Ishikawa (cell line): ENCODE measurements at regions not wholly inside any gene's neighbourhood (a gene's known extent, or its start where the extent isn't known, plus 50 kb on each side); places are given as distances from the start of the nearest gene placed in this dataset.

ENCODE experiments used
- CEBPB ChIP-seq: IDR thresholded peaks from 2 replicates; pipeline ENCODE4 v1.6.1; 2012
- CREB1 ChIP-seq: IDR thresholded peaks from 2 replicates; pipeline ENCODE4 v1.6.1; 2012; ENCODE audit warnings: low read depth
- EP300 ChIP-seq: IDR thresholded peaks from 2 replicates; pipeline ENCODE4 v1.6.1; 2012; ENCODE audit warnings: borderline replicate concordance
- NFIC ChIP-seq: IDR thresholded peaks from 2 replicates; pipeline ENCODE4 v1.6.1; 2012
- RAD21 ChIP-seq: IDR thresholded peaks from 2 replicates; pipeline ENCODE4 v1.6.1; 2012; ENCODE audit warnings: low read depth
- TAF1 ChIP-seq: IDR thresholded peaks from 2 replicates; pipeline ENCODE4 v1.6.1; 2012; ENCODE audit warnings: low read depth, mild to moderate bottlenecking
- TCF12 ChIP-seq: IDR thresholded peaks from 2 replicates; pipeline ENCODE4 v1.6.1; 2012; ENCODE audit warnings: low read depth
- YY1 ChIP-seq: IDR thresholded peaks from 2 replicates; pipeline ENCODE4 v1.6.1; 2012; ENCODE audit warnings: low read depth
- ZBTB7A ChIP-seq: IDR thresholded peaks from 2 replicates; pipeline ENCODE4 v1.6.1; 2012; ENCODE audit warnings: low read depth
- TF ChIP-seq, protein P1 (sequence below): IDR thresholded peaks from 2 replicates; pipeline ENCODE4 v1.6.1; 2012
- TF ChIP-seq, protein P2 (sequence below): IDR thresholded peaks from 2 replicates; pipeline ENCODE4 v1.6.1; 2012; ENCODE audit warnings: low read depth, mild to moderate bottlenecking

DNA sequence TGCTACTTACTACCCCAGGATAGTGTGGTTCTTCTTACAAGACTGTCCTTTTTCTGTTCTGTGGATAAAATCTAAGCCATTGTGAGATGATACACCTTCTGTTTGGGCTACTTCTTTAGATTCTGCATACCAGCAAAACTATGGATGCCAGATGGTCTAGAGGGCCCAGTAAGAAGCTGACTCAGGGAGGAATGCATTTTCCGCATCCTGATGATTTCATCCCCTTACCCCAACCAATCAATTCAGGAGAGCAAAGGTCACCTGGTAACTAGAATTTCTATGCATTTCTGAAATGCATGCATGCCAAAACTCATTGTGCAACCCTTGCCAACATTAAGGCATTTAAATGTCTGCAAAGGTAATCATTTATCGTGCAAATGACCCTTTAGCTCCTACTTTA, 285.7 kb upstream of the ZP4 start:
- TF ChIP-seq CREB1 (no peak), TCF12 (no peak), NFIC (no peak), CEBPB (no peak), YY1 (no peak), TAF1 (no peak), RAD21 (no peak), EP300 (no peak), ZBTB7A (no peak)
- TF ChIP-seq, protein P1, sequence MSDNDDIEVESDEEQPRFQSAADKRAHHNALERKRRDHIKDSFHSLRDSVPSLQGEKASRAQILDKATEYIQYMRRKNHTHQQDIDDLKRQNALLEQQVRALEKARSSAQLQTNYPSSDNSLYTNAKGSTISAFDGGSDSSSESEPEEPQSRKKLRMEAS, result no peak
- TF ChIP-seq, protein P2, sequence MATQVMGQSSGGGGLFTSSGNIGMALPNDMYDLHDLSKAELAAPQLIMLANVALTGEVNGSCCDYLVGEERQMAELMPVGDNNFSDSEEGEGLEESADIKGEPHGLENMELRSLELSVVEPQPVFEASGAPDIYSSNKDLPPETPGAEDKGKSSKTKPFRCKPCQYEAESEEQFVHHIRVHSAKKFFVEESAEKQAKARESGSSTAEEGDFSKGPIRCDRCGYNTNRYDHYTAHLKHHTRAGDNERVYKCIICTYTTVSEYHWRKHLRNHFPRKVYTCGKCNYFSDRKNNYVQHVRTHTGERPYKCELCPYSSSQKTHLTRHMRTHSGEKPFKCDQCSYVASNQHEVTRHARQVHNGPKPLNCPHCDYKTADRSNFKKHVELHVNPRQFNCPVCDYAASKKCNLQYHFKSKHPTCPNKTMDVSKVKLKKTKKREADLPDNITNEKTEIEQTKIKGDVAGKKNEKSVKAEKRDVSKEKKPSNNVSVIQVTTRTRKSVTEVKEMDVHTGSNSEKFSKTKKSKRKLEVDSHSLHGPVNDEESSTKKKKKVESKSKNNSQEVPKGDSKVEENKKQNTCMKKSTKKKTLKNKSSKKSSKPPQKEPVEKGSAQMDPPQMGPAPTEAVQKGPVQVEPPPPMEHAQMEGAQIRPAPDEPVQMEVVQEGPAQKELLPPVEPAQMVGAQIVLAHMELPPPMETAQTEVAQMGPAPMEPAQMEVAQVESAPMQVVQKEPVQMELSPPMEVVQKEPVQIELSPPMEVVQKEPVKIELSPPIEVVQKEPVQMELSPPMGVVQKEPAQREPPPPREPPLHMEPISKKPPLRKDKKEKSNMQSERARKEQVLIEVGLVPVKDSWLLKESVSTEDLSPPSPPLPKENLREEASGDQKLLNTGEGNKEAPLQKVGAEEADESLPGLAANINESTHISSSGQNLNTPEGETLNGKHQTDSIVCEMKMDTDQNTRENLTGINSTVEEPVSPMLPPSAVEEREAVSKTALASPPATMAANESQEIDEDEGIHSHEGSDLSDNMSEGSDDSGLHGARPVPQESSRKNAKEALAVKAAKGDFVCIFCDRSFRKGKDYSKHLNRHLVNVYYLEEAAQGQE, result no peak
